Stomach (tissue), 4 donors: ENCODE measurements at regions not wholly inside any gene's neighbourhood (a gene's known extent, or its start where the extent isn't known, plus 50 kb on each side); places are given as distances from the start of the nearest gene placed in this dataset.

ENCODE experiments used
- EP300 ChIP-seq: sonication (generic); formaldehyde crosslinking; IDR thresholded peaks from one replicate; pipeline ENCODE4 v1.6.1; 2017; ENCODE audit warnings: antibody characterized with exemption
- POLR2A ChIP-seq, 4 donors: fragments of 450-650 bp; IDR thresholded peaks; one replicate each; pipeline ENCODE4 v1.6.1; 2016; ENCODE audit warnings: antibody characterized with exemption in 4 of 4, control low read depth in 2 of 4, mild to moderate bottlenecking in 1 of 4, moderate library complexity in 1 of 4
- POLR2AphosphoS5 ChIP-seq, 3 donors: sonication (generic); formaldehyde crosslinking; IDR thresholded peaks; one replicate each; pipeline ENCODE4 v1.6.1; 2016; ENCODE audit warnings: antibody characterized with exemption in 3 of 3
- TF ChIP-seq, protein P1 (sequence below), 7 experiments: fragments of 450-650 bp in 4 of 7; fragments of 200-600 bp in 3 of 7; sonication (generic) in 3 of 7; IDR thresholded peaks; one replicate each; pipeline ENCODE4 v1.5.1; 2016 to 2019; ENCODE audit warnings: antibody characterized with exemption in 7 of 7, control low read depth in 2 of 7, mild to moderate bottlenecking in 1 of 7

DNA sequence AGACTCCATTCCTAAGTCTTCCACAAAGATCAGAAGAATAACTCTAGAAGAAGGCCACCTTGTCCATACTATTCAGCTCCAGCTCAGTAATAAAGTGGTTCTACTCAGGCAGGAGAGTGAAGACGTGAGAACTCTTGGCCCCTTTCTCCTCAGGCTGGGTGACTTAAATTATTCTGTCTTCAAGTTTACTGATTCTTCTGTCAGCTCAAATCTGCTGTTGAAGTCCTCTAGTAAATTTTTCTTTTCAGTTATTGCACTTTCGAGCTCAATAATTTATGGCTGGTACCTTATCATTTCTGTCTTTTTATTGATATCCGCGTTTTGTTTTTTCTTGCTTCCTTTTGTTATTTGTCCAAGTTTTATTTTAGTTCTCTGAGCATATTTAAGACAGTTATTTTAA is 922.3 kb upstream of the PCDH9 start:
- TF ChIP-seq, protein P1, sequence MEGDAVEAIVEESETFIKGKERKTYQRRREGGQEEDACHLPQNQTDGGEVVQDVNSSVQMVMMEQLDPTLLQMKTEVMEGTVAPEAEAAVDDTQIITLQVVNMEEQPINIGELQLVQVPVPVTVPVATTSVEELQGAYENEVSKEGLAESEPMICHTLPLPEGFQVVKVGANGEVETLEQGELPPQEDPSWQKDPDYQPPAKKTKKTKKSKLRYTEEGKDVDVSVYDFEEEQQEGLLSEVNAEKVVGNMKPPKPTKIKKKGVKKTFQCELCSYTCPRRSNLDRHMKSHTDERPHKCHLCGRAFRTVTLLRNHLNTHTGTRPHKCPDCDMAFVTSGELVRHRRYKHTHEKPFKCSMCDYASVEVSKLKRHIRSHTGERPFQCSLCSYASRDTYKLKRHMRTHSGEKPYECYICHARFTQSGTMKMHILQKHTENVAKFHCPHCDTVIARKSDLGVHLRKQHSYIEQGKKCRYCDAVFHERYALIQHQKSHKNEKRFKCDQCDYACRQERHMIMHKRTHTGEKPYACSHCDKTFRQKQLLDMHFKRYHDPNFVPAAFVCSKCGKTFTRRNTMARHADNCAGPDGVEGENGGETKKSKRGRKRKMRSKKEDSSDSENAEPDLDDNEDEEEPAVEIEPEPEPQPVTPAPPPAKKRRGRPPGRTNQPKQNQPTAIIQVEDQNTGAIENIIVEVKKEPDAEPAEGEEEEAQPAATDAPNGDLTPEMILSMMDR (IDR thresholded peaks at IDR 0.05): no peak
- no peak for TF ChIP-seq POLR2A (IDR thresholded peaks at IDR 0.05)
- no peak for TF ChIP-seq EP300
- no peak for TF ChIP-seq POLR2AphosphoS5 (IDR thresholded peaks at IDR 0.05)
